ENCODE measurements at regions not wholly inside any gene's neighbourhood (a gene's known extent, or its start where the extent isn't known, plus 50 kb on each side); places are given as distances from the start of the nearest gene placed in this dataset.

- TF ChIP-seq SP1 (IDR thresholded peaks at IDR 0.05) (no peak), CTCF (IDR thresholded peaks at IDR 0.05; ENCODE audit: low read depth, low read length, missing input control) (no peak), RAD21 (IDR thresholded peaks at IDR 0.05) (no peak), MAX (IDR thresholded peaks at IDR 0.05) (no peak), GABPA (IDR thresholded peaks at IDR 0.05 in 1 of 2, conservative IDR thresholded peaks at IDR 0.05 in 1 of 2) (no peak), HNF4A (conservative IDR thresholded peaks at IDR 0.05) (no peak), HNF4G (IDR thresholded peaks at IDR 0.05) (no peak), FOXA1 (IDR thresholded peaks at IDR 0.05) (no peak), YY1 (IDR thresholded peaks at IDR 0.05) (no peak)
- TF ChIP-seq, protein P1, sequence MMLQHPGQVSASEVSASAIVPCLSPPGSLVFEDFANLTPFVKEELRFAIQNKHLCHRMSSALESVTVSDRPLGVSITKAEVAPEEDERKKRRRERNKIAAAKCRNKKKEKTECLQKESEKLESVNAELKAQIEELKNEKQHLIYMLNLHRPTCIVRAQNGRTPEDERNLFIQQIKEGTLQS (IDR thresholded peaks at IDR 0.05): no peak
- TF ChIP-seq, protein P2, sequence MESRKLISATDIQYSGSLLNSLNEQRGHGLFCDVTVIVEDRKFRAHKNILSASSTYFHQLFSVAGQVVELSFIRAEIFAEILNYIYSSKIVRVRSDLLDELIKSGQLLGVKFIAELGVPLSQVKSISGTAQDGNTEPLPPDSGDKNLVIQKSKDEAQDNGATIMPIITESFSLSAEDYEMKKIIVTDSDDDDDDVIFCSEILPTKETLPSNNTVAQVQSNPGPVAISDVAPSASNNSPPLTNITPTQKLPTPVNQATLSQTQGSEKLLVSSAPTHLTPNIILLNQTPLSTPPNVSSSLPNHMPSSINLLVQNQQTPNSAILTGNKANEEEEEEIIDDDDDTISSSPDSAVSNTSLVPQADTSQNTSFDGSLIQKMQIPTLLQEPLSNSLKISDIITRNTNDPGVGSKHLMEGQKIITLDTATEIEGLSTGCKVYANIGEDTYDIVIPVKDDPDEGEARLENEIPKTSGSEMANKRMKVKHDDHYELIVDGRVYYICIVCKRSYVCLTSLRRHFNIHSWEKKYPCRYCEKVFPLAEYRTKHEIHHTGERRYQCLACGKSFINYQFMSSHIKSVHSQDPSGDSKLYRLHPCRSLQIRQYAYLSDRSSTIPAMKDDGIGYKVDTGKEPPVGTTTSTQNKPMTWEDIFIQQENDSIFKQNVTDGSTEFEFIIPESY (IDR thresholded peaks at IDR 0.05): no peak
Measured at GRCh38 chr22:44633647-44634046, 68.4 kb upstream of the PRR5 start.

DNA sequence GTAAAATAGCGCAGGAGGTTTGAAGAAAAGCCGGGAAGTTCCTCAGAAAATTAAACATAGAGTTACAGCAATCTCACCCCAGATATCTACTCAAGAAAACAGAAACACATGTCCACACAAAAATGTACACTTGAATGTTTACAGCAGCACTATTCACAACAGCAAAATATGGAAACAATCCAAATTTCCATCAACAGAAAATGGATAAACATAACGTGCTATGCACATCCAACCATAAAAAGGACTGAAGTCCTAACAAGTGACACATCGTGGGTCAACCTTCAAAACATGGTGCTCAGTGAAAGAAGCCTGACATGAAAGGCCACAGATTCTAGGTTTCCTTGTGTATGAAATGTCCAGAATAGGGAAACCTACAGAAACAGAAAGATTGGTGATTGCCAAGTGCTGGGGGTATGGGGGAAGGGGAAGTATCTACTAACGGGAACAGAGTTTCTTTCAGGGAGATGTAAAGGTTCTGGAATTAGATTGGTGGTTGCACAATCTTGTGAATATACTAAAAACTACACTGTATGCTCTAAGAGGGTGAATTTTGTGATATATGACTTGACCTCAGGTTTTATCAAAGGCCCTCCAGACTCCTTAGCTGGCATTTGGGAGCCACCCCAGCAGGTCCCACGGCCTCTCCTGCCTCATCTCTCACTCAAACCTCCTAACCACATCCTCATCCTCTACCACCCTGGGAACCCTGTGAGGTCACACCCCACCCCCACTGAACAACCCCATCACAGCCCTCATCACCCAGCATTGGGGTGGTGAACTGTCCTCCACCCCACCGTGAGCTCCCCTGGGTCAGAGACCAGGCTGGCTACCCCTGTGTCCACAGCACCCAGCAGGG lies 69.2 kb upstream of the PRR5 start:
- 66% methylated on average over 7 of the region's 7 CpGs for WGBS
- Histone ChIP-seq H3K27ac (ENCODE audit: low read depth in 1 of 2, low read length in 2 of 2) (no peak overlapping the region), H3K36me3 (ENCODE audit: control insufficient read depth in 4 of 4, insufficient read depth in 3 of 4, low read depth in 1 of 4, low read length in 3 of 4) (no peaks in the 10 kb centered on the region), H3K4me1 (ENCODE audit: control insufficient read depth in 4 of 4, insufficient read depth in 4 of 4, low read length in 3 of 4) (no peaks in the 10 kb centered on the region), H3K27me3 (ENCODE audit: control insufficient read depth in 4 of 4, insufficient read depth in 4 of 4, low read length in 3 of 4) (no peaks in the 10 kb centered on the region), H3K9ac (ENCODE audit: low read depth in 1 of 2, low read length in 2 of 2) (no peak overlapping the region), H3K9me3 (ENCODE audit: control insufficient read depth in 4 of 4, low read length in 3 of 4) (no peaks in the 10 kb centered on the region), H3K4me3 (ENCODE audit: low read depth in 1 of 3, low read length in 3 of 3) (no peak overlapping the region)
- no peak for DNase-seq (ENCODE audit: low spot score)
- no peak for TF ChIP-seq FOXA2 (IDR thresholded peaks at IDR 0.05)
- no peak for TF ChIP-seq CTCF (IDR thresholded peaks at IDR 0.05; ENCODE audit: low read depth, low read length, missing input control)
- TF ChIP-seq SP1 (IDR thresholded peaks at IDR 0.05): no peak
- no peak for TF ChIP-seq HNF4G (IDR thresholded peaks at IDR 0.05)
- TF ChIP-seq FOXA1 (IDR thresholded peaks at IDR 0.05): no peak
- TF ChIP-seq RXRA (IDR thresholded peaks at IDR 0.05): no peak
- TF ChIP-seq NR2F2 (IDR thresholded peaks at IDR 0.05): no peak
- TF ChIP-seq MAX (IDR thresholded peaks at IDR 0.05): no peak
- TF ChIP-seq RAD21 (IDR thresholded peaks at IDR 0.05): no peak
- no peak for TF ChIP-seq EGR1 (IDR thresholded peaks at IDR 0.05; ENCODE audit: low read depth in 2 of 2)
- TF ChIP-seq, protein P1 (IDR thresholded peaks at IDR 0.05): no peak
- TF ChIP-seq, protein P2 (IDR thresholded peaks at IDR 0.05): no peak
- TF ChIP-seq TAF1 (conservative IDR thresholded peaks at IDR 0.05): no peak
- no peak for TF ChIP-seq HNF4A (conservative IDR thresholded peaks at IDR 0.05)
- TF ChIP-seq GABPA (IDR thresholded peaks at IDR 0.05 in 1 of 2, conservative IDR thresholded peaks at IDR 0.05 in 1 of 2): no peak
- TF ChIP-seq JUND (IDR thresholded peaks at IDR 0.05): no peak
- no peak for TF ChIP-seq YY1 (IDR thresholded peaks at IDR 0.05)

More at GRCh38 chr22:44633647-44634046, 68.4 kb upstream of the PRR5 start:
- Histone ChIP-seq H3K36me3 (ENCODE audit: control insufficient read depth in 4 of 4, insufficient read depth in 3 of 4, low read depth in 1 of 4, low read length in 3 of 4) (no peaks in the 10 kb centered on the region), H3K27me3 (ENCODE audit: control insufficient read depth in 4 of 4, insufficient read depth in 4 of 4, low read length in 3 of 4) (no peaks in the 10 kb centered on the region), H3K27ac (ENCODE audit: low read depth in 1 of 2, low read length in 2 of 2) (no peak overlapping the region), H3K4me3 (ENCODE audit: low read depth in 1 of 3, low read length in 3 of 3) (no peak overlapping the region), H3K9ac (ENCODE audit: low read depth in 1 of 2, low read length in 2 of 2) (no peak overlapping the region), H3K9me3 (ENCODE audit: control insufficient read depth in 4 of 4, low read length in 3 of 4) (no peaks in the 10 kb centered on the region), H3K4me1 (ENCODE audit: control insufficient read depth in 4 of 4, insufficient read depth in 4 of 4, low read length in 3 of 4) (no peaks in the 10 kb centered on the region)
- WGBS: 80% methylated on average over 4 of the region's 4 CpGs
- DNase-seq (ENCODE audit: low spot score): no peak

All from liver (tissue), 8 donors.